KG1 (cell line): ENCODE measurements at regions not wholly inside any gene's neighbourhood (a gene's known extent, or its start where the extent isn't known, plus 50 kb on each side); places are given as distances from the start of the nearest gene placed in this dataset.

ENCODE experiments used
- DNase-seq: peaks from one replicate; lab custom pipeline; 2025; lab: John Stamatoyannopoulos, UW

- DNase-seq: no peak
Measured at GRCh38 chr17:77307479-77308198, 166.9 kb downstream of the SEC14L1 start.

- no peak for DNase-seq
Measured at GRCh38 chr17:77308861-77309726, 168.3 kb downstream of the SEC14L1 start.

GRCh38 chr17:77310336-77310735 lies 169.6 kb downstream of the SEC14L1 start:
- DNase-seq: no peak

- DNase-seq: no peak
Measured at GRCh38 chr17:77311371-77311981, 170.7 kb downstream of the SEC14L1 start.

GRCh38 chr17:77312061-77312701 lies 171.4 kb downstream of the SEC14L1 start:
- DNase-seq: no peak

GRCh38 chr17:77312786-77313599 lies 172.2 kb downstream of the SEC14L1 start:
- DNase-seq: no peak

- DNase-seq: no peak
Measured at GRCh38 chr17:77313831-77314230, 173.1 kb downstream of the SEC14L1 start.

GRCh38 chr17:77314601-77315000 lies 173.8 kb downstream of the SEC14L1 start:
- no peak for DNase-seq

GRCh38 chr17:77315010-77315409 lies 174.2 kb downstream of the SEC14L1 start:
- DNase-seq: no peak

GRCh38 chr17:77315551-77316190 lies 174.9 kb downstream of the SEC14L1 start:
- DNase-seq: no peak

GRCh38 chr17:77316191-77316641 lies 175.4 kb downstream of the SEC14L1 start:
- no peak for DNase-seq

- no peak for DNase-seq
Measured at GRCh38 chr17:77316651-77317050, 175.9 kb downstream of the SEC14L1 start.

GRCh38 chr17:77317091-77317750 lies 176.5 kb downstream of the SEC14L1 start:
- no peak for DNase-seq

- no peak for DNase-seq
Measured at GRCh38 chr17:77318021-77318420, 177.3 kb downstream of the SEC14L1 start.

GRCh38 chr17:77318491-77319210 lies 177.9 kb downstream of the SEC14L1 start:
- no peak for DNase-seq

GRCh38 chr17:77319211-77320043 lies 178.7 kb downstream of the SEC14L1 start:
- peak; percentile 76 for DNase-seq

- no peak for DNase-seq
Measured at GRCh38 chr17:77320044-77320440, 179.3 kb downstream of the SEC14L1 start.

- peak; percentile 46 for DNase-seq
Measured at GRCh38 chr17:77320485-77321256, 179.9 kb downstream of the SEC14L1 start.
